ENCODE measurements at regions not wholly inside any gene's neighbourhood (a gene's known extent, or its start where the extent isn't known, plus 50 kb on each side); places are given as distances from the start of the nearest gene placed in this dataset.

- DNase-seq (no peak), ATAC-seq (replicated peaks) (no peak)
- peaks cover under 1 to 5% of the 10 kb centered on the region in 2 donors for H3K9me3 Mint-ChIP-seq
- no peaks in the 10 kb centered on the region for H3K27me3 Mint-ChIP-seq
- no peaks in the 10 kb centered on the region for H3K4me1 Mint-ChIP-seq (ENCODE audit: low read depth in 2 of 2)
- no peaks in the 10 kb centered on the region for H3K36me3 Mint-ChIP-seq (ENCODE audit: insufficient read depth)
- no peak overlapping the region for H3K4me3 Mint-ChIP-seq
- H3K27ac Mint-ChIP-seq: no peak overlapping the region
Measured at GRCh38 chr13:58620176-58620575, 988.6 kb downstream of the PCDH17 start.

GRCh38 chr13:58625703-58626389 is 994.3 kb downstream of the PCDH17 start:
- DNase-seq (no peak), ATAC-seq (replicated peaks) (no peak)
- H3K27me3 Mint-ChIP-seq: no peaks in the 10 kb centered on the region
- no peak overlapping the region for H3K27ac Mint-ChIP-seq
- peaks cover 10 to 21% of the 10 kb centered on the region in 2 donors for H3K9me3 Mint-ChIP-seq
- H3K4me3 Mint-ChIP-seq: no peak overlapping the region
- no peaks in the 10 kb centered on the region for H3K36me3 Mint-ChIP-seq (ENCODE audit: insufficient read depth)
- H3K4me1 Mint-ChIP-seq (ENCODE audit: low read depth in 2 of 2): no peaks in the 10 kb centered on the region

GRCh38 chr13:58630794-58631193 is 999.2 kb downstream of the PCDH17 start:
- no peaks in the 10 kb centered on the region for H3K27me3 Mint-ChIP-seq
- H3K36me3 Mint-ChIP-seq (ENCODE audit: insufficient read depth): no peaks in the 10 kb centered on the region
- no peak overlapping the region for H3K27ac Mint-ChIP-seq
- H3K4me1 Mint-ChIP-seq (ENCODE audit: low read depth in 2 of 2): no peaks in the 10 kb centered on the region
- DNase-seq: no peak
- no peak overlapping the region for H3K4me3 Mint-ChIP-seq
- ATAC-seq (replicated peaks): no peak
- peaks cover 8 to 14% of the 10 kb centered on the region in 2 donors for H3K9me3 Mint-ChIP-seq

- Mint-ChIP-seq H3K27me3 (no peaks in the 10 kb centered on the region), H3K36me3 (ENCODE audit: insufficient read depth) (no peaks in the 10 kb centered on the region)
- no peak for DNase-seq
Measured at GRCh38 chr13:58633226-58633625, 1001.7 kb downstream of the PCDH17 start.

GRCh38 chr13:58655086-58655485 is 1023.5 kb downstream of the PCDH17 start:
- Mint-ChIP-seq H3K27ac (no peak overlapping the region), H3K4me3 (no peak overlapping the region), H3K36me3 (ENCODE audit: insufficient read depth) (no peaks in the 10 kb centered on the region), H3K4me1 (ENCODE audit: low read depth in 2 of 2) (no peaks in the 10 kb centered on the region), H3K27me3 (no peaks in the 10 kb centered on the region), H3K9me3 (peaks cover 0 to 7% of the 10 kb centered on the region in 2 donors)
- no peak for ATAC-seq (replicated peaks)
- no peak for DNase-seq

More at GRCh38 chr13:58633226-58633625, 1001.7 kb downstream of the PCDH17 start:
- Mint-ChIP-seq H3K27ac (no peak overlapping the region), H3K4me1 (ENCODE audit: low read depth in 2 of 2) (no peaks in the 10 kb centered on the region), H3K9me3 (peaks cover 0 to 2% of the 10 kb centered on the region in 2 donors), H3K4me3 (no peak overlapping the region)
- ATAC-seq (replicated peaks): no peak

GRCh38 chr13:58660826-58661225 is 1029.3 kb downstream of the PCDH17 start:
- Mint-ChIP-seq H3K9me3 (peaks cover 0 to 10% of the 10 kb centered on the region in 2 donors), H3K4me3 (no peak overlapping the region), H3K27me3 (no peaks in the 10 kb centered on the region), H3K4me1 (ENCODE audit: low read depth in 2 of 2) (no peaks in the 10 kb centered on the region), H3K27ac (no peak overlapping the region), H3K36me3 (ENCODE audit: insufficient read depth) (no peaks in the 10 kb centered on the region)
- ATAC-seq (replicated peaks): no peak
- no peak for DNase-seq

- H3K9me3 Mint-ChIP-seq: peaks cover 0 to 4% of the 10 kb centered on the region in 2 donors
- H3K27ac Mint-ChIP-seq: no peak overlapping the region
- no peaks in the 10 kb centered on the region for H3K4me1 Mint-ChIP-seq (ENCODE audit: low read depth in 2 of 2)
- no peak for DNase-seq
- no peaks in the 10 kb centered on the region for H3K27me3 Mint-ChIP-seq
- no peak for ATAC-seq (replicated peaks)
- H3K36me3 Mint-ChIP-seq (ENCODE audit: insufficient read depth): no peaks in the 10 kb centered on the region
- H3K4me3 Mint-ChIP-seq: no peak overlapping the region
Measured at GRCh38 chr13:58666331-58666730, 1034.8 kb downstream of the PCDH17 start.

- no peaks in the 10 kb centered on the region for H3K27me3 Mint-ChIP-seq
- no peaks in the 10 kb centered on the region for H3K4me1 Mint-ChIP-seq (ENCODE audit: low read depth in 2 of 2)
- DNase-seq: no peak
- H3K9me3 Mint-ChIP-seq: peaks cover 0 to 4% of the 10 kb centered on the region in 2 donors
- no peak overlapping the region for H3K4me3 Mint-ChIP-seq
- no peaks in the 10 kb centered on the region for H3K36me3 Mint-ChIP-seq (ENCODE audit: insufficient read depth)
- ATAC-seq (replicated peaks): no peak
- H3K27ac Mint-ChIP-seq: no peak overlapping the region
Measured at GRCh38 chr13:58667096-58667495, 1035.6 kb downstream of the PCDH17 start.

- Mint-ChIP-seq H3K4me1 (ENCODE audit: low read depth in 2 of 2) (no peaks in the 10 kb centered on the region), H3K27ac (no peak overlapping the region), H3K27me3 (no peaks in the 10 kb centered on the region), H3K36me3 (ENCODE audit: insufficient read depth) (no peaks in the 10 kb centered on the region), H3K9me3 (peaks cover 0 to 9% of the 10 kb centered on the region in 2 donors), H3K4me3 (no peak overlapping the region)
- ATAC-seq (replicated peaks): no peak
- no peak for DNase-seq
Measured at GRCh38 chr13:58680115-58680514, 1048.6 kb downstream of the PCDH17 start.

- Mint-ChIP-seq H3K27me3 (no peaks in the 10 kb centered on the region), H3K4me1 (ENCODE audit: low read depth in 2 of 2) (no peaks in the 10 kb centered on the region), H3K4me3 (no peak overlapping the region), H3K36me3 (ENCODE audit: insufficient read depth) (no peaks in the 10 kb centered on the region), H3K27ac (no peak overlapping the region), H3K9me3 (peaks cover 0 to 9% of the 10 kb centered on the region in 2 donors)
- DNase-seq (no peak), ATAC-seq (replicated peaks) (no peak)
Measured at GRCh38 chr13:58682616-58683015, 1051.1 kb downstream of the PCDH17 start.

- Mint-ChIP-seq H3K4me3 (no peak overlapping the region), H3K4me1 (ENCODE audit: low read depth in 2 of 2) (no peaks in the 10 kb centered on the region), H3K9me3 (peaks cover 0 to 6% of the 10 kb centered on the region in 2 donors), H3K36me3 (ENCODE audit: insufficient read depth) (no peaks in the 10 kb centered on the region), H3K27ac (no peak overlapping the region), H3K27me3 (no peaks in the 10 kb centered on the region)
- ATAC-seq (replicated peaks): no peak
- DNase-seq: no peak
Measured at GRCh38 chr13:58687148-58687547, 1055.6 kb downstream of the PCDH17 start.

- Mint-ChIP-seq H3K4me3 (no peak overlapping the region), H3K27ac (no peak overlapping the region), H3K4me1 (ENCODE audit: low read depth in 2 of 2) (no peaks in the 10 kb centered on the region), H3K9me3 (peaks cover 1 to 24% of the 10 kb centered on the region in 2 donors), H3K27me3 (no peaks in the 10 kb centered on the region), H3K36me3 (ENCODE audit: insufficient read depth) (no peaks in the 10 kb centered on the region)
- ATAC-seq (replicated peaks) (no peak), DNase-seq (no peak)
Measured at GRCh38 chr13:58698531-58698930, 1067.0 kb downstream of the PCDH17 start.

GRCh38 chr13:58704953-58705352 is 1073.4 kb downstream of the PCDH17 start:
- DNase-seq (no peak), ATAC-seq (replicated peaks) (no peak)
- H3K4me3 Mint-ChIP-seq: no peak overlapping the region
- H3K4me1 Mint-ChIP-seq (ENCODE audit: low read depth in 2 of 2): no peaks in the 10 kb centered on the region
- no peaks in the 10 kb centered on the region for H3K36me3 Mint-ChIP-seq (ENCODE audit: insufficient read depth)
- H3K27ac Mint-ChIP-seq: no peak overlapping the region
- no peaks in the 10 kb centered on the region for H3K27me3 Mint-ChIP-seq
- peaks cover 6 to 8% of the 10 kb centered on the region in 2 donors for H3K9me3 Mint-ChIP-seq

GRCh38 chr13:58706421-58706820 is 1074.9 kb downstream of the PCDH17 start:
- Mint-ChIP-seq H3K36me3 (ENCODE audit: insufficient read depth) (no peaks in the 10 kb centered on the region), H3K27ac (no peak overlapping the region), H3K4me1 (ENCODE audit: low read depth in 2 of 2) (no peaks in the 10 kb centered on the region), H3K27me3 (no peaks in the 10 kb centered on the region), H3K4me3 (no peak overlapping the region), H3K9me3 (peaks cover 10 to 14% of the 10 kb centered on the region in 2 donors)
- DNase-seq (no peak), ATAC-seq (replicated peaks) (no peak)

Data from effector memory CD8-positive, alpha-beta T cell (primary cell).